Ishikawa (cell line): ENCODE measurements at regions not wholly inside any gene's neighbourhood (a gene's known extent, or its start where the extent isn't known, plus 50 kb on each side); places are given as distances from the start of the nearest gene placed in this dataset.

Experiments used
- RAD21 ChIP-seq: IDR thresholded peaks from 2 replicates; pipeline ENCODE4 v1.6.1; 2012; ENCODE audit warnings: low read depth
- TAF1 ChIP-seq: IDR thresholded peaks from 2 replicates; pipeline ENCODE4 v1.6.1; 2012; ENCODE audit warnings: low read depth, mild to moderate bottlenecking
- TF ChIP-seq, protein P1 (sequence below): IDR thresholded peaks from 2 replicates; pipeline ENCODE4 v1.6.1; 2012
- TF ChIP-seq, protein P2 (sequence below): IDR thresholded peaks from 2 replicates; pipeline ENCODE4 v1.6.1; 2012

DNA sequence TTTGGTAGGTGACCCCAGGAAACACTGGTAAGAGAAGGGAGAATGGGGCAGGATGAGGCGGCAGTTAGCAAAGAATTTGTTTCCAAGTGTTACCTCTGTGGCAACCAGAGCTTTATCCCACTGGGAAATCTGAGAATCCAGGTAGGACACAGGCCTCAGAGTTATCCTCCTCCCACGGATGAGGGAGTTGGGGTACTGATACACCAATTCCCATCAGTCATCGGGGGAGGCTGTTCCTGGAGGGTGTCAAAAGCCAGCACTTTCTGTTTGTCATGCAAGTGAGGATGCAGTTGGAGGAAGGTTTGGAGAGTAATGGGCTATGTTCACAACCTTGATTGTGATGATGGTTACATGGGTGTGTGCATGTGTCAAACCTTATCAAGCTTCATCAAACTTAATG is 221.2 kb upstream of the SFSWAP start:
- TF ChIP-seq, protein P1, sequence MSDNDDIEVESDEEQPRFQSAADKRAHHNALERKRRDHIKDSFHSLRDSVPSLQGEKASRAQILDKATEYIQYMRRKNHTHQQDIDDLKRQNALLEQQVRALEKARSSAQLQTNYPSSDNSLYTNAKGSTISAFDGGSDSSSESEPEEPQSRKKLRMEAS, result no peak
- TF ChIP-seq, protein P2, sequence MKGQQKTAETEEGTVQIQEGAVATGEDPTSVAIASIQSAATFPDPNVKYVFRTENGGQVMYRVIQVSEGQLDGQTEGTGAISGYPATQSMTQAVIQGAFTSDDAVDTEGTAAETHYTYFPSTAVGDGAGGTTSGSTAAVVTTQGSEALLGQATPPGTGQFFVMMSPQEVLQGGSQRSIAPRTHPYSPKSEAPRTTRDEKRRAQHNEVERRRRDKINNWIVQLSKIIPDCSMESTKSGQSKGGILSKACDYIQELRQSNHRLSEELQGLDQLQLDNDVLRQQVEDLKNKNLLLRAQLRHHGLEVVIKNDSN, result no peak
- TF ChIP-seq TAF1, result no peak
- TF ChIP-seq RAD21, result no peak
